ENCODE measurements at regions not wholly inside any gene's neighbourhood (a gene's known extent, or its start where the extent isn't known, plus 50 kb on each side); places are given as distances from the start of the nearest gene placed in this dataset.

- TF ChIP-seq POLR2A (IDR thresholded peaks at IDR 0.05) (no peak), CTCF (IDR thresholded peaks at IDR 0.05 in 4 of 5, conservative IDR thresholded peaks at IDR 0.05 in 1 of 5) (no peak)
Measured at GRCh38 chr15:38897551-38897950, 332.9 kb upstream of the RASGRP1 start.
